ENCODE measurements at regions not wholly inside any gene's neighbourhood (a gene's known extent, or its start where the extent isn't known, plus 50 kb on each side); places are given as distances from the start of the nearest gene placed in this dataset.

DNA sequence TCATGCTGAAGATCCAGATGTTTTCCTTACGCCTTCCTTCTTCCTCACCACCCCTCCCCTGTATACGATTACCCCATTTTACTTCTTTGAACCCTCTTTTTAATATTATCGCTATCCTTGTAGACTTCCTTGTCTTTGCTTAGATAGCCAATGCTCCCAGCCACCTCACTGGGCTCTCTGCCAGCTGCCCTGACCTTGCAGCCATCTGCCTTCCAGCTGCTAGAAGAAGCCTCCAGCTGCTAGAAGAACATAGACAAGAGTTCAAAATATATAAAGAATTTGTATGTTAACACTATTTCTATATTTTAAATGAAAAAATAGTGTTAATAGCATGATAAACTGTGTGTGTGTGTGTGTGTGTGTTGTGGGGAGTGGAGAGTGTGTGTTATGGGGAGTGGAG, 374.7 kb downstream of the ANKRD50 start:
- no peak for ATAC-seq (ENCODE audit: low read depth)
- H3K9ac ChIP-seq (ENCODE audit: low read length), result no peak overlapping the region
- intact Hi-C loops (cut with micrococcal nuclease), result no loop called here
- no peaks in the 10 kb centered on the region for H3K4me1 Mint-ChIP-seq
- H3K79me2 ChIP-seq (ENCODE audit: control insufficient read depth, insufficient read depth, low read length), result no peaks in the 10 kb centered on the region
- ChIA-PET POLR2A (no interaction called here), CTCF (no interaction called here)
- H3K27me3 ChIP-seq (replicated peaks in 1 of 4; ENCODE audit: control extremely low read depth in 1 of 4, control insufficient read depth in 3 of 4, insufficient read depth in 4 of 4, low read length in 3 of 4), result no peaks in the 10 kb centered on the region
- no peak for TF ChIP-seq EZH2 (IDR thresholded peaks at IDR 0.05; ENCODE audit: borderline replicate concordance, insufficient read depth, low read depth, low read length, poor library complexity, severe bottlenecking)
- TF ChIP-seq, protein P1, sequence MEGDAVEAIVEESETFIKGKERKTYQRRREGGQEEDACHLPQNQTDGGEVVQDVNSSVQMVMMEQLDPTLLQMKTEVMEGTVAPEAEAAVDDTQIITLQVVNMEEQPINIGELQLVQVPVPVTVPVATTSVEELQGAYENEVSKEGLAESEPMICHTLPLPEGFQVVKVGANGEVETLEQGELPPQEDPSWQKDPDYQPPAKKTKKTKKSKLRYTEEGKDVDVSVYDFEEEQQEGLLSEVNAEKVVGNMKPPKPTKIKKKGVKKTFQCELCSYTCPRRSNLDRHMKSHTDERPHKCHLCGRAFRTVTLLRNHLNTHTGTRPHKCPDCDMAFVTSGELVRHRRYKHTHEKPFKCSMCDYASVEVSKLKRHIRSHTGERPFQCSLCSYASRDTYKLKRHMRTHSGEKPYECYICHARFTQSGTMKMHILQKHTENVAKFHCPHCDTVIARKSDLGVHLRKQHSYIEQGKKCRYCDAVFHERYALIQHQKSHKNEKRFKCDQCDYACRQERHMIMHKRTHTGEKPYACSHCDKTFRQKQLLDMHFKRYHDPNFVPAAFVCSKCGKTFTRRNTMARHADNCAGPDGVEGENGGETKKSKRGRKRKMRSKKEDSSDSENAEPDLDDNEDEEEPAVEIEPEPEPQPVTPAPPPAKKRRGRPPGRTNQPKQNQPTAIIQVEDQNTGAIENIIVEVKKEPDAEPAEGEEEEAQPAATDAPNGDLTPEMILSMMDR (IDR thresholded peaks at IDR 0.05), result no peak
- no peaks in the 10 kb centered on the region for H3K27me3 Mint-ChIP-seq
- H3K9me3 Mint-ChIP-seq (ENCODE audit: insufficient read depth), result no peaks in the 10 kb centered on the region
- H3K4me3 Mint-ChIP-seq, result no peak overlapping the region
- H3K36me3 ChIP-seq (replicated peaks in 1 of 2; ENCODE audit: control extremely low read depth in 1 of 2, control insufficient read depth in 1 of 2, extremely low read depth in 1 of 2, insufficient read depth in 2 of 2, low read length in 1 of 2), result no peaks in the 10 kb centered on the region
- H3K4me1 ChIP-seq (ENCODE audit: control insufficient read depth in 2 of 2, insufficient read depth in 2 of 2, low read length in 2 of 2), result no peaks in the 10 kb centered on the region
- H3K27ac ChIP-seq (ENCODE audit: low read length in 2 of 2), result no peak overlapping the region
- no peaks in the 10 kb centered on the region for H4K20me1 ChIP-seq (ENCODE audit: control insufficient read depth, insufficient read depth, low read length, poor library complexity, severe bottlenecking)
- no peaks in the 10 kb centered on the region for H3K9me3 ChIP-seq (ENCODE audit: control extremely low read depth in 1 of 3, control insufficient read depth in 2 of 3, insufficient read depth in 1 of 3, low read length in 2 of 3)
- no peak for DNase-seq
- H3K4me3 ChIP-seq (ENCODE audit: control extremely low read depth in 1 of 5, extremely low read depth in 1 of 5, insufficient read depth in 1 of 5, low read depth in 2 of 5, low read length in 4 of 5), result no peak overlapping the region
- H3K27ac Mint-ChIP-seq, result no peak overlapping the region
- no peak overlapping the region for H3K4me2 ChIP-seq (replicated peaks; ENCODE audit: low read depth, low read length, poor library complexity, severe bottlenecking)
- WGBS (ENCODE audit: insufficient coverage), result 75% methylated on average over 3 of the region's 3 CpGs
- H2AFZ ChIP-seq (ENCODE audit: insufficient read depth, low read depth, low read length, poor library complexity, severe bottlenecking), result no peak overlapping the region

DNA sequence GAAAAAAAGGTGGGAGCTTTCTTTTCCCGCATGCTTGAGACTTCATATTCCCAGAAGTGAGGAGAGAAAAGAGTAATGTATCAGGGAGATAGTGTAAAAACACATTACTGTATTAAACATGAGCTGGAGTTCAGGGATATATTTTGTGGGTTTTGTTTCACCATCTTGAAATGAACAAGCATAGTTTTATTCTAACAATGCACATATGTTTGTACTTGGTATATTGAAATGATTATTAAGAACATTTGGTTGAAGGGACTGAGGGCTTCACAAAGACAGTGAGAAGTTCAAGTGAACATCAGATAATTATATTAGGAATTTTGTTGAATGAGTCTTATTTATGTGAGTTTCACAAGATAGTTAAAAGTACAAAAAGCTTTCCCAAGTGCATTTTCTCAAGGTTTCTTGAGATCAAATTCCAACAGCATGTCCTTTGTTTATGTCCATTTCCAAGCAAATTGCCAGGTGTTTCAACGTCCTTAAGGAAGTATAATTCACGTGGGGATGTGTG, 368.8 kb downstream of the ANKRD50 start:
- Histone ChIP-seq H3K27me3 (replicated peaks in 1 of 4; ENCODE audit: control extremely low read depth in 1 of 4, control insufficient read depth in 3 of 4, insufficient read depth in 4 of 4, low read length in 3 of 4) (peaks cover 0 to 4% (median 0%) of the 10 kb centered on the region in 4 experiments), H3K4me1 (ENCODE audit: control insufficient read depth in 2 of 2, insufficient read depth in 2 of 2, low read length in 2 of 2) (no peaks in the 10 kb centered on the region), H3K4me3 (ENCODE audit: control extremely low read depth in 1 of 5, extremely low read depth in 1 of 5, insufficient read depth in 1 of 5, low read depth in 2 of 5, low read length in 4 of 5) (no peak overlapping the region), H4K20me1 (ENCODE audit: control insufficient read depth, insufficient read depth, low read length, poor library complexity, severe bottlenecking) (no peaks in the 10 kb centered on the region), H3K9me3 (ENCODE audit: control extremely low read depth in 1 of 3, control insufficient read depth in 2 of 3, insufficient read depth in 1 of 3, low read length in 2 of 3) (no peaks in the 10 kb centered on the region), H3K9ac (ENCODE audit: low read length) (no peak overlapping the region), H2AFZ (ENCODE audit: insufficient read depth, low read depth, low read length, poor library complexity, severe bottlenecking) (no peak overlapping the region), H3K4me2 (replicated peaks; ENCODE audit: low read depth, low read length, poor library complexity, severe bottlenecking) (no peak overlapping the region), H3K27ac (ENCODE audit: low read length in 2 of 2) (no peak overlapping the region), H3K79me2 (ENCODE audit: control insufficient read depth, insufficient read depth, low read length) (no peaks in the 10 kb centered on the region), H3K36me3 (replicated peaks in 1 of 2; ENCODE audit: control extremely low read depth in 1 of 2, control insufficient read depth in 1 of 2, extremely low read depth in 1 of 2, insufficient read depth in 2 of 2, low read length in 1 of 2) (no peaks in the 10 kb centered on the region)
- H3K4me1 Mint-ChIP-seq, result no peaks in the 10 kb centered on the region
- CTCF ChIA-PET, result no interaction called here
- POLR2A ChIA-PET, result no interaction called here
- no peak overlapping the region for H3K4me3 Mint-ChIP-seq
- intact Hi-C loops (cut with micrococcal nuclease), result no loop called here
- H3K27ac Mint-ChIP-seq, result no peak overlapping the region
- H3K27me3 Mint-ChIP-seq, result no peaks in the 10 kb centered on the region
- ATAC-seq (ENCODE audit: low read depth), result no peak
- DNase-seq, result no peak
- WGBS (ENCODE audit: insufficient coverage), result no CpG with 5 or more reads among the region's 3 CpGs
- no peak for TF ChIP-seq EZH2 (IDR thresholded peaks at IDR 0.05; ENCODE audit: borderline replicate concordance, insufficient read depth, low read depth, low read length, poor library complexity, severe bottlenecking)
- TF ChIP-seq, protein P1 (IDR thresholded peaks at IDR 0.05), result no peak
- H3K9me3 Mint-ChIP-seq (ENCODE audit: insufficient read depth), result no peaks in the 10 kb centered on the region

All from B cell (primary cell).